ENCODE measurements at regions not wholly inside any gene's neighbourhood (a gene's known extent, or its start where the extent isn't known, plus 50 kb on each side); places are given as distances from the start of the nearest gene placed in this dataset.

DNA sequence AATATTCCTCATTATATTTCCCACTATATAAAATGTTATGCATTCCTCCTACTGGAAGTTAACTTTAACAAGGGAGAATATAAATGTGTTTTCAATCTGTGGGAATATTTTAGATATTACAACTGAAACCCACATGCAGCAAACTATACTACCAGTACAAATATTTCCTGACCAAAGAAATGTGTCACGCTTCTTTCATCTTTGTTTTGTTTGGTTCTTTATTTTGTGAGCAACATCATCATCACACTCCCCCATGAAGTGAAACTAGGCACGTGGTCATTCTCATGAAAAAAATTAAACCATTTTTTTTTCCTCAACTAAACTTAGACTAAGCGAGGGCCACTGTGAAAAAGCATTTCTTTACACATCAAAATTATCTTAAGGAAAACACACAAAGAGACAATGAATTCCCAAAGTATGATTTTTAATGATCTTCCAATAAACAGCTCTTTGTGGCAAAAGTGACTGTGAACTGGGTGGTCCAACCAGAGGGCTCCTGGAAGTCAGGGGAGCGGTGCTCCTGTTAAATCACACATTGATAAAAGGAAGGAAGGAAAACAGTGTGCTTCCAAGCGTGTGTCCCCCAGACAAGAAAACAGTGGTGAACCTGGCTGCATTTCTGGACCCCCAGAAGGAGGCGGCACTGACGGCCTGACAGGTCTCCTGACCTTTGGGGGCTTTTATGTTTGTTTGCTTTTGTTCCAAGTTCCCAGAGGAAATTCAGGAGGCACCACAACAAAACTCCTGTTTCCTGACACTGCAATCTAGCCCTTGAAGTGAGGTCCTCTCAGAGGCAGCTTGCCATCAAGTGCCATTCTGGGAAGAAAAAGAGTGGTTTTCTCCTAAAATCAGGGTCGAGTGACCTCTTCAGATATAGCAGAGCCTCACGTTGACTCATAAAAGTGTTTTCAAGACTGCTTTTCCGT, 166.8 kb upstream of the FOXQ1 start:
- TF ChIP-seq, protein P1, sequence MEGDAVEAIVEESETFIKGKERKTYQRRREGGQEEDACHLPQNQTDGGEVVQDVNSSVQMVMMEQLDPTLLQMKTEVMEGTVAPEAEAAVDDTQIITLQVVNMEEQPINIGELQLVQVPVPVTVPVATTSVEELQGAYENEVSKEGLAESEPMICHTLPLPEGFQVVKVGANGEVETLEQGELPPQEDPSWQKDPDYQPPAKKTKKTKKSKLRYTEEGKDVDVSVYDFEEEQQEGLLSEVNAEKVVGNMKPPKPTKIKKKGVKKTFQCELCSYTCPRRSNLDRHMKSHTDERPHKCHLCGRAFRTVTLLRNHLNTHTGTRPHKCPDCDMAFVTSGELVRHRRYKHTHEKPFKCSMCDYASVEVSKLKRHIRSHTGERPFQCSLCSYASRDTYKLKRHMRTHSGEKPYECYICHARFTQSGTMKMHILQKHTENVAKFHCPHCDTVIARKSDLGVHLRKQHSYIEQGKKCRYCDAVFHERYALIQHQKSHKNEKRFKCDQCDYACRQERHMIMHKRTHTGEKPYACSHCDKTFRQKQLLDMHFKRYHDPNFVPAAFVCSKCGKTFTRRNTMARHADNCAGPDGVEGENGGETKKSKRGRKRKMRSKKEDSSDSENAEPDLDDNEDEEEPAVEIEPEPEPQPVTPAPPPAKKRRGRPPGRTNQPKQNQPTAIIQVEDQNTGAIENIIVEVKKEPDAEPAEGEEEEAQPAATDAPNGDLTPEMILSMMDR (IDR thresholded peaks at IDR 0.05) = no peak
- no peak for TF ChIP-seq POLR2AphosphoS5 (IDR thresholded peaks at IDR 0.05)

All from breast epithelium (tissue), 3 donors.